NCI-H1092 (cell line): ENCODE measurements at regions not wholly inside any gene's neighbourhood (a gene's known extent, or its start where the extent isn't known, plus 50 kb on each side); places are given as distances from the start of the nearest gene placed in this dataset.

Experiments used
- DNase-seq: peaks from one replicate; lab custom pipeline; 2025; lab: John Stamatoyannopoulos, UW

DNA sequence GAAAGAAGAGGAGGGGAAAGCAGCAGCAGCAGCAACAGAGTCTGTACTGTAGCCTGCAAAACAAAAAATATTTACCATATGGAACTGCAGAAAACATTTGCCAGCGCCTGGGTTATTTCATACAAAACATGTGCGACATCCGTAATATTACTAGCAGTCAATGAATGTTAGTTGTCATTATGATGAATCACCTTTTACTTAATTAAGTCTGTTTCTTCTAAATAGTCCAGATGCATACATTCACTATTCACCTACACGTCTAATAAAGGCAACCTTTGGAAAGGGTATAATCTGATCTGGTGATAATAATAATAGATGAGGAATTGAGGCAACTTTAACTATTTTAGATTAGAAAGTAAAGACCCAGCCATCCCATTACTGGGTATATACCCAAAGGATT is 426.3 kb upstream of the ST6GAL2 start:
- DNase-seq: no peak

DNA sequence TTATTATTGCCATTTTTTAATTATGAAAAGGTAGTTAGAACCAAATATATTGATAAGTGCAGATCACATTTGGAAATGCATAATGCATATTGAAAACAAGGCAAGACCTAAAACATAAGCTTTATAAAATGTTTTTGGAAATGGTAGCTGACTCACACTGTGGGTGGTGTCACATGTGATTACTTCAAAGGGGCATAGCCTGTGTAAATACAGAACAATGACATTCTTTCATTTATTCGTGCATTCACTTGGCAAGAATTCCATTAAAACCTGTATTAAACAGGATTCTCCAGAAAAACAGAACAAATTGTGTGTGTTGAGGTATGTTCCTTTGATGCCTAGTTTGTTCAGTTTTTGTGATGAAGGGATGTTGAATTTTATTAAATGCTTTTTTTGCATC is 427.3 kb upstream of the ST6GAL2 start:
- DNase-seq: no peak

DNA sequence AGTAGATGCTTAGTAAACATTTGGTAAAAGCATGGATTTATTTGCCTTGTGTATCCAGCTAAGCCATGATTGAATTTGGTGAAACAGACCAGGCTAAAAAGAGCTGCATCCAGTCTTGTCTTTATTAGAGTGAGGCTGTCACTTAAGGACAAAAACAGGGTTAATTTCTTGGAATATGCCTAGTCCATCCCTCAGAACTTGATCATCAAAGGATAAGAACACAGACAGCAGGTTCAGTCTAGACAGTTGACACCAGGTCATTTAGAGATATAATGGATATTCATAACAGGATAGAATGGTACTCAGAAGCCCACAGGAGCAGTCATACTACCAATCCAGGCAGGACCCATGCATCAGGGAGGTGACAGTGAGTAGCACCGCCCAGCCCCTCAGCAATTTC is 434.9 kb upstream of the ST6GAL2 start:
- no peak for DNase-seq

DNA sequence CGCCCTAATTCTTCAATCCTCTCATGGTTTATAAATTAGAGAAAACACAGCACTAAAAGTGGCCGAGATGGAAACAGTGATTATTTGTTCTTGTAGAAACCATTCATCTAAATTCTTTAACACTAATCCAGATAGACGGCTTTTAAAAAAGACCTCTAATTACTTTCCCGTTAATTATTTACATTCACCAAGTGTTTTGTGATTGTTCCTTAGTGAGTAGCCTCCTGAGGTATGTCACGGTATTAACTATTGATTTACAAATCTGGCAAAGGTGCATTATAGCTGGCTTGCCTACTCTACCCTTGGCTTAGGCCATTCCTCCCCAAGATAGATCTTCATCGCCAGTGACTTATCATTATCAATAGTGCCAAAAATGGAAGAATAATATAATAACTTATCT is 436.4 kb upstream of the ST6GAL2 start:
- DNase-seq: no peak

DNA sequence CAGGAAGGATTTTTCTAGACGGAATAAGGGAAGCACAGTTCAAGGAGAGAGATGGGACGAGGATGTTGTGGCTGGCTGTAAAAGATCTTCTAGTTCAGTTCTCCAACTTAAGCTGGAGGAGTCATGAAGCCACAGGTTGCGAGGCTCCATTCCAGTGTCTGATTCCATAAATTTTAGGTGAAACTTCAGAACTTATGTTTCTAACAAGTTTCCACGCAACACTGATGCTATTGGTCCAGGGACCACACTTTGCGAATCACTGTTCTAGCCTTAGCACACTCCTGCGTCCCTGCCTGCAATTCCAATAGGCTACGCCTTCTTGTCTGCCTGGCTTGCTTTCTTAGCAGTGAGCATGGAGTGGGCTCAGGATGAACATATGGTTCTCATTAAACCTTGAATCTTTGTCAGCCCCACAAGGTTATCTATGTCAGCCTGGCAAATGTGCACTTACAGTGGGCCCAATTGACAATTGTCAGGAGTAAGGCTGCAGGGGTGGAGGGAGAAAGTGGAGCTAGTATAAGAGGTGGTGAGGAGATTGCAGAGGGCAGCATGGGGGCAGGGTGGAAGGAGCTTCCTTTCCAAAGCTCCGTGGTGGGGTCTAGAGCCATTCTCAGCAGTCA is 438.1 kb upstream of the ST6GAL2 start:
- DNase-seq: no peak

DNA sequence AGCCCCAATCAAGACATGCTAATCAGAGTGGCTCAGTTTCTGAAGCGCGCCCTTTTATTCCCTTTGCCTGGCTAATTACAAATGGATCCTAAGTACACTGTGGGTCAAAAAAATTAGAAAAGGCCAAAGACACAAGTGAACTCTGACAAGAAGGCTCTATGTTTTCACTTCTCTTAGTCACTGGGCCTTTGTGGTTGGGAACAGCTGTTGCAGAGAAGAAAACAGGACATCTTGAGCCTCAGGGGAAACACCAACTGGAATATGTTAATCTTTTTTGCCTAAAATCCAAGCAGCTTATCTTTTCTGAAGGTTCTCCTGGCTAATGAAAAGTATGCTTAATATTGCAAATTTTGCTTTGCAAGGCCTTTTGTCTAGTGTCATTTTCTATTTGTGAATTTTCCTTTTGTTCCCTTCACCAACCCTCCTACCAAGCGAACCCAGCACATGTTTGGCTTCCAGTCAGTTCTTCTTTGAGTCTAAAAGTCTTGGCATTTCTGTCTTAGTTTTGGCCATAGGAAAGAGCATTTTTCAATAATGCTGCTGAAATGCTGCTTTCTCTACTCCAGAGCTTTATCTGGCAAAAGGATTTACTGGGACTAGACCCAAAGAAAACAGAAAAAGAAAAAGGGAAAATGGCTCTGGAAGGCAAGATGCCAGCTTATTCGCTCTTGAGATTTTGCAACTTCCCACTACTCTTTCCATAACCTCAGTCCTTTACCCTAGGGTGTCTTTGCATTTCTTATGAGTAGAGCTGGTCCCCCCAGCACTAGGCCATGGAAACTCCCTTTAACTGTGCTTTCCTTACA is 440.2 kb upstream of the ST6GAL2 start:
- DNase-seq: no peak

DNA sequence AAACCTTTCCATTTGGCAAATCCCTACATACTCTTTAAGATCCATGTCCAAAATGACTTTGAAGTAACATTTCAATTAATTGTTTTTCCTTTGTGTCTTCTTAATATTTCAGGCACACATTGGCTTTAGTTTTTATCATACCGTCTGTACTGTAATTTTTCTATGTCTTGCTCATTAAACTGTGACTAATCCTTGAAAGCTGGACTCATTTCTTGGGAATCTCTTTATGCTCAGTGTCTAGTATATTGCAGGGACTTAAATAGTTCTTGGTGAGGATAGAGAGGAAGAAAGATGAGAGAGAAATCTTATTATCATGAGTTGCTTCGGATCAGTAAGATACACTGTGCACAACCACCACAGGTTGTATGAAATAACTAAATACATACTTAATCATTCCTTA is 448.3 kb upstream of the ST6GAL2 start:
- DNase-seq: no peak

DNA sequence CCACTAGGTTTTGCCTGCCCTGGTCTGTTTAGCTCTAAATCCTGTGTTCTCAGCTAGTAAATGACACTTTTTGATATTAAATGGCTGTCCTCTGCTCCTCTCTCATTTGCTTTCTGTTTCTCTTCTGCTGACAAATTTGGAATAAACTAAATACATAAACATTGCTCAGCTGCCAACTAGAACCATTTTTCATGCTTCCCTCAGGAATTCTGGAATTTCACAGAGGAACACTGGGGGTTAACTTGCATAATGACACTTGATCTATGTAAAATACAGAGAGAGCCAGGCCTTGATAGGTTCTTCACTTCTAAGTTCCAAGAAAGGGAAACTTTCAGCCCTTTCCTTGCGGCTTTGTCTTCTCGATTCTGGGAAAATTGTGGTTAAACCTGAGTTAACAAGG is 450.6 kb upstream of the ST6GAL2 start:
- DNase-seq: no peak

DNA sequence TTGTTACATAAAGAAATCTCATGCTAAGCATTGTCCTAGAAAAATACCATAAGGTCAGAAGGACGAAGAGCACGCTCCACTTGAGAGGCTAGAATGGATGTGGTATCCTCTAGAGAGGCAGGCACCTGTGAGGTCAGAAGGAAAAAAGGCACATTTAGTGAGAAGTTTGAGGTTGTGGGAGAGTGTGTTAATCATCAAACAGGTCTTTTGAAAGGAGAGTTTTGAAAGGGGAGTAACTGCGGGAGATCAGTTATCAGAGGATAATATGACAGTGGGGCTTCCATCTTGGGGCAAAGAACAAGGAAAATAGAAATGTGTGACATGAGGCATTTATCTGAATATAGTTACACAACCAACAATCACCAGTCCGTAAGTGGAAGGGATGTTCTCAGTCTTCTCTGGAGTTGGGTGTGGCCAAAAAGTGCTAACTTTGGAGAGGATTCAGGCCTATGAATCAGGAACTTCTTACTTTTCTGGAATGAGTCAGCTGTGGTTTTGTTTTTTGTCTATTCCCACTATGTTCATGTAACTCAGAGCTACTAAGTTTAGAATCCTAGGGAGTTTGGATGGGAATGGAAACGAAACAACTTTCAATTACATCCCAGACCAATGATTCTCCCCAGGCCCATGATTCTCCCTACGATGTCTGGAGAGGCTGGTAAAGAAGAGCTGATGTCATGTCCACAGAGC is 451.4 kb upstream of the ST6GAL2 start:
- DNase-seq: no peak

DNA sequence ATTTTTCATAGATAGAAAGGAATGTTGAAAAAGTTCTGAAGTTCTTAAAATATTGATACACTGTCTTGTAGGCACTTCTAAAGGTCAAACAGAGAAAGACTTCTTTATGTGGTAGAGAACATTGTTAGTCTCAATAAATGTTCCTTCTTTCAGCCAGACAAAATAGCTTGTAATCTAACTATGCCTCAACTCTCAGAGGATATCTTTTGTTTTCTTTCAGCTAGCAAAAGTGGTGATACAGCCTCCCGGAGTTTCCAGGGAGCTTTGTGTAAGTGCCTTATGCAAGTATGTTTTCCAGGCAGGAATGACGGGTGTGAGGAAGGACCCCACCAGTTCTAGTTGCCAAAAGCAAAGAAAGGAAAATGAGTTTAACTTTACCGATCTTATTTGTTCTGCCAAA is 452.1 kb upstream of the ST6GAL2 start:
- DNase-seq: no peak

DNA sequence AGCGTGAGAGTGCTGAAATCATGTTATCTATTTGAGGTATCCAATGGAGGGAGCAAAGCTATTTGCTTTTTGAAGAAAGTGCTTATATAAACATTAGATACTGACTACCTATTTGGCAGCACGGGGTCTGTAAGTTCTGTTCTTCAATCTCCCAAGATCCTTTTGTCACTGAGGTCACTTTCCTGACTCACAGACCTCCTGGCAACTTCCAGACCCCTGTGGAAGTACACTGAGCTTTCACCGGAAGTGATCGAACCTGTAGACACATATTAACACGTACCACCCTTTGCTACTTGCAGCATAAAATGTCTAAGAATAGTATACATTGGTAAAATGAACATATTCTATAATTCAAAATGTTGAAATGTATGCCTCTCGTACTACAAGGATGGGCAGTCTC is 452.6 kb upstream of the ST6GAL2 start:
- DNase-seq: no peak

DNA sequence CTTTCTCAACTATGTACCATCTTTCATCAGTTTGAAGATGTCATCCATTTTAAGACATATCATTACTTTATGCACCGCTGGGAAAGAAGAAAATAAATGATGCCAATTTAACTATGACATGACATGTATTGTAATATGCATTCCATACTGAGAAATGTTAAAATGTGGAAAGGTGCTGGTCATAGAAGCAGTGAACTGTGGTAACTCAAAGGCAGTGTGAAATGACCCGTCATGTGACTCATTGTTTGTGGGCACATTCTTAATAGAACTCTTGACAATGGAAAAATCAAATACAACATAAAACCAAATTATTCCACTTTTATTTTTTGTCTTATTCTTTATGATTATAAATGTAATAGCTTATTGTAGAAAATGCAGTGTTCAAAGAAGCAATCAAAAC is 455.0 kb upstream of the ST6GAL2 start:
- no peak for DNase-seq

DNA sequence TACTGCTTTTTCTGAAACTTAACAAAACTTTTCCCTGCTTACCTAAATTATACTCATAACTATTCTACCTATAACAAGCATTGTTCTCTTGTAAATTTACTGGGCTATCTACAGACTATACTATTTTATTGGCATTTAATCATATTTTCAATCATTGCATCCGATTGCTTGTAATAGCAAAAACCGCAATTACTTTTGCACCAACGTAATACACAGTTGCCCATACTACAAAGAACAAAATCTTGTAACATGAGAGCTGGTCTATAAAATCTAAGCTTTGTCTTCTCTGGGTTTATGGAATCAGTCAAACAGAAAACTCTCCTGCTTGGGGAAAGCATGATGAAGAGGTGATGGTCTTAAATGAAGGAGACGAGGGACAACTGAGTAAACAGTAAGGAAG is 463.4 kb upstream of the ST6GAL2 start:
- DNase-seq: no peak

DNA sequence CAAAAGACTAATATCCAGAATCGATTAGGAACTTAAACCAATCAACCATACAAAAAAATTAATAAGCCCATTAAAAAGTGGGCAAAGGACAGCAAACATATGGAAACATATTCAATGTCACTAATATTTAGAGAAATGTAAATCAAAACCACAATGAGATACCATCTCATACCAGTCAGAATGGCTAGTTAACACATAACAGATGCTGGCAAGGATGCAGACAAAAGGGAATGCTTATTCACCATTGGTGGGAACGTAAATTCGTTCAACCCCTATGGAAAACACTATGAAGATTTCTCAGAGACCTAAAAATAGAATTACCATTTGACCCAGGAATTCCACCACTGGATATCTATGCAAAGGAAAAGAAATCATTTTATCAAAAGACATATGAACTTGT is 468.2 kb upstream of the ST6GAL2 start:
- DNase-seq: no peak

DNA sequence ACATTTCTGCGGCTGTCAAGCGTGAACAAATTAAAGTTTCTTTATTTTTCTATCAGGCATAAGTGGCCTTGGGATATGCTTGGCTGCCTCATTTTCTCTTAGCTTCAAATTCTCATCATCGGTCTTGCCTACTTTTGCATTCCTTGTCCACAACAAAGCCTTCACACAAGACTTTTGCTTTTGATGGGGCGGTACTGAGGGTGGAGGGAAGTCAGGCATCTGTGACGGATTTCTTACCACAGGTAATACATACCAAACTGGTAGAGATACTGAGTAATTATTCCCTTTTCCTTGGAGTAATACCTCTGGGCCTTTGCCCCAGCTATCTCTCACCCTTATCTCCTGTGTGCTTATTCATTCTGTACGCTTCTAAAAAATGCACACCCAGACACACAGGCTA is 468.3 kb upstream of the RGPD4 start:
- DNase-seq: no peak

DNA sequence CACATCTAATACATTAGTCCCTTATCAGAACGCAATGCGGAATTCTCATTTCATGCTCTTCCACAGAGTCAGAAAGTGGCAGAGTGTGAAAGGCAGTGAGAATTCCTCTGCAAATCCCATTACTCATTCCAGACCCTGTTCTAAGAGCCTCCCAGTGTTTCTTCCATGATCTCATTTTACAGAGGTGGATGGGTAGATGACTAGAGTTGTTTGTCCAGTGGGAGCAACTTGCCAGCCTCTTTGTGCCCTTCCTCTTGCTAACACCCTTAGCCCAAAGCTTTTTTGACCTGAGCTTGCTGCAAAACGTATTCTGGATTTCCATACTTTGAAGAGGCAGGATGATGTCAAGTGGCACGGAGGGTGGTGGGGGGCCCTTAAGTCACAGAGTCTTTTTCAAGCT is 467.7 kb upstream of the RGPD4 start:
- no peak for DNase-seq

DNA sequence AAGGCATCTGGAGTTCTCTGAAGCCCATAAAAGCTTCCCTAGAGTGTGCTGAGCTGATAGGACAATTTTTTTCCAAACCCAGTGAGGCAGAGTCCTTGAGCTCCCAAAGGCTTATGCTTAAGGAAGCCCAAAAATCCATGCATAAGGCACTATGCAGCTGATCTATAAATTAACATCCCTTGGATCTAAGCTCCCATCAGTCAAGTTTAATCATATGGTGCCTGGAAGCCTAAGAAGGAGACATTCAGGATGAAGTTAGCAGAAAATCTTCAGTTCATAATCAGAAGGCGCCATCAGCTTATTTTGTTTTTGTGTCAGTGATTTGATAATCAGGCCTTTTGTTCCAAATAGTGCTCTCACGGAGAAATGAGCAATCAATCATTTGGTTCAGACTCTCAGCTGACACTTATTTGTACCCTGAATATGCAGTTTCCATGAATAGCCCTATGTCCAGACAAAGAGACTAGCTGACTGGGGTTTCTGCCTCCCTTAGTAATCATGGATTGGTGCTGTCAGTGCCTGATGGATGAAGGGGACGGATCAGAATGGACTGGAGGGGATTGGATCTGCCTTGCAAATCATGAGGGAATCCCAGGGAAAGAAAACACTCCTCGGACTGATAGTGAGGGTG is 464.8 kb upstream of the RGPD4 start:
- no peak for DNase-seq

DNA sequence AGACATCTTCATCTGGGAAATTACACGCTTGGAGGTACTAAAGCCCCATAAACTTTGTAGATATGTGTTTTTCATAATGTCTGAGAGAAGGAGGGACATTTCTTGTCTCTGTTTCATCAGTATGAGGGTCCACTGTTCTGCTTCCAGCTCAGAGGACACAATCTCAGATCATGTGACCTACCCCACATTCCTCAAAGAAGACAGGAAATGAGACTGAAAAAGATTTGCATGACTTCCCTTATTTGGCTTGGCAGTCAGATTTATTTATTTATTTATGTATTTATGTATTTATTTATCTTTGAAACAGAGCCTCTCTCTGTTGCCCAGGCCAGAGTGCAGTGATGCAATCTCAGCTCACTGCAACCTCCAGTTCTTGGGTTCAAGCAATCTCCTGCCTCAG is 463.7 kb upstream of the RGPD4 start:
- no peak for DNase-seq

DNA sequence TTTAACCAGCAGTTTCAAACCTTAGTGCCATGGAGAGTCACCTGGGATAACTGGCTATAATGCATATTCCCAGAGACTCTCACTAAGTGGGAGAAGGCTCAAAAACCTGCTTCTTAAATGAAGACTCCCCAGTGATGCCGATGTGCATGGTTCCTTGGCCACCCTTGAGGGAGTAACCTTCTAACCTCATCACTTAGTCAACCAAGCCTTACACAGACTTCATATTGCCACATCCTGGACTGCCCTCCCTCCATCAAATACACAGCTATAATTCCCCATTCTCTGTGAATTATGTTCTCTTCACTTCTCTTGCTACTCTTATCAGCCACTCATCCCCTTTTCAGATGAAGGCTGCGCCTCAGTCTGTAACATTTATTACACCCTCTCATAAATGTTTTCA is 462.9 kb upstream of the RGPD4 start:
- DNase-seq: no peak

DNA sequence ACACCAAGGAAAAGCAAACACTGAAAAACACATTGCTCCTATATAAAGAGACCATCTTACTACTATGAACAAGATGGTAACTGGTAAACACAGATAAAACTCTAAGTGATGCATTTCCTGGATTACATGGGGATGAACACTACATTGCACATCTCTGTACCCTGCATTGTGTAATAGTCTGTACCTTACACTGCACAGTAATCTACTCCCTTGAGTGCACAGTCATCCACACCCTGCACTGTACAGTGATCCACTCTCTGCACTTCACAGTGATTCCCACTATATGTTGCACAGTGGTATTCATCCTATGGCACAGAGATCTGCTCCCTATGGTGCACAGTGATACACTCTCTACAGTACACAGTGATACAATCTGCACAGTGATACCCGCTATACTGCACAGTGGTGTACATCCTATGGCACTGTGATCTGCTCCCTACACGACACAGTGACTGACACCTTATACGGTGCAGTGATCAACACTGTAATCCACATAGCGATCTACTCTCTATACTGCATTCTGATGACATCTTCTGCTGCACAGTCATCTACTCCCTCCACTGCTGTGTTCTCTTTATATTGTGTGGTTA is 462.2 kb upstream of the RGPD4 start:
- no peak for DNase-seq

DNA sequence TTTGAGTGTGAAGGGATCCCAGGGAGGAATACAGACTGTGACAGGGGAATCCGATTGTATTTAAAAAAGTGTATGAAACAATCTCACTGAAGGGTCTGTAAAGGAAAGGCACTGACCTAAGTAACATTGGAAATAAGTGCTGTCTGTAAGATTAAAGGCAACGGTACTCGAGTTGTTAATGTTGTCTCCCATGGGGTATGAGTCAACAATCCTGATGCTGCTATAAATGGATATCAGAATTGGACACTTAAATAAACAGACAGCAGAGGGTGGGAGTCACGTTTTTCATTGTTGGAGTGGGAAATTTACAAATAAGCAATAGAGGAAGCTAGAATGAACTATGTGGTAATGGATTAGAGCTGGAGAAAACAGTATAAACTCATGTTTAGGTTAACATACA is 452.4 kb upstream of the RGPD4 start:
- no peak for DNase-seq

DNA sequence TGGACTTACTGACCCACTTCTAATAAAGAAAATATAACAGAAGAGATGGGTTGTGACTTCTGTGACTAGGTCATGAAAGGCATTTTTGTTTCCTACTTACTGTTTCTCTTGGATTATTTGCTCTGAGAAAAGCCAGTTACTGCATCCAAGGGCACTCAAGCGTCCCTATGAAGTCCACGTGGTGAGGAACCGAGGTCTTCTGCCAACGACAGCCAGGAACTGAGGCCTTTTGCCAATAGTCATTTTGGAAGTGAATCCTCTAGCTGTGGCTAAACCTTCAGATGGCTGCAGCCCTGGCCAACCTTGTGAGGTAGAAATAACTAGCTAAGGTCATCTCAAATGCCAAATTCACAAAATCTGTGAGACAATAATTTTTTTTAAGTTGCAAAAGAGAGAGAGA is 449.8 kb upstream of the RGPD4 start:
- no peak for DNase-seq

DNA sequence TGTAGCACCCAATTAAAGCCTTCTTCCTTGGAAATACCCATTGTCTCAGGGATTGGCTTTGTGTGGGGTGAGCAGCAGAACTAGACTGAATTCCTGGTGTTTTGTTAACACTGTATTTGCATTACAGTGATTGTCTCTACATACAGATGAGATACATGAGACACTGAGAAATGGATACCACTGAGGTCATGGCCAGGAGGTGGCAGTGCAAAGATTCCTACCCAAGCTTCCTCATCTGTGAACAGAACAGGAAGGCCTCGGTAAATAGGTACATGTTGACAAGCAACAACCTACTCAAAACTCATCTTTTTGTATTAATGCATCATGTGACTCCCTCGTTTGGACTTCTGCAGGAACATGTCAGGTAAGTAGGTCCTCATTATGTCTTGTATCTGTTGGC is 445.8 kb upstream of the RGPD4 start:
- DNase-seq: no peak
